Skeletal muscle cell (primary cell): ENCODE measurements at regions not wholly inside any gene's neighbourhood (a gene's known extent, or its start where the extent isn't known, plus 50 kb on each side); places are given as distances from the start of the nearest gene placed in this dataset.
"Not testable (repeated sequence)": the region's sequence is repeated elsewhere in the genome, so short reads cannot be mapped to it uniquely, and the experiment has no call there.

Experiments used
- DNase-seq: peaks from one replicate; pipeline ENCODE4 v3.0.0-alpha.2; 2010; ENCODE audit warnings: low read depth
- H3K4me3 ChIP-seq: 2 replicates; pipeline ENCODE4 v1.5.1; 2011; ENCODE audit warnings: low read depth, mild to moderate bottlenecking, control low read depth, low read length, moderate library complexity

GRCh38 chr4:101678180-101678579 lies 112.3 kb upstream of the BANK1 start:
- no peak for DNase-seq
- H3K4me3 ChIP-seq: no peak overlapping the region

DNA sequence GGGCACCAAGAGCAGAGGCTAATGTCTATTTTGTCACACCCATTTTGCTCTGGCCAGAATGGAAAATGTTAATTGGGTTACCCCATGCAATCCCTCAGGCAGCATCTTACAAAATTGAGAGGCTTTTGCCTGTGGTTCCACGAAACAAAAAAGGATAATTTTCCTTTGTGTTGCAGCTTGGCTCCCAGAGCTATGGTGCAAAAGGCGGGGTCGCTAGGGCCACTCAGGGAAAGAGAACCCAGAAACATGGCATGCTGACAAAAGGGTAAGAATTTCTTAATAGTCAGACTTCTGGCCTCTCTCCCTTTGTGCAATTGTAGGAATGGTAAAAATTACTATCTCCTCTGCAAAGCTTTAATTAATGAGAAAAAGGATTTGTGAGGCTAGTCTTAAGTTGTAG lies 119.6 kb upstream of the BANK1 start:
- no peak for DNase-seq
- no peak overlapping the region for H3K4me3 ChIP-seq

- H3K4me3 ChIP-seq: no peak overlapping the region
- no peak for DNase-seq
Measured at GRCh38 chr4:101670370-101670769, 120.2 kb upstream of the BANK1 start.

DNA sequence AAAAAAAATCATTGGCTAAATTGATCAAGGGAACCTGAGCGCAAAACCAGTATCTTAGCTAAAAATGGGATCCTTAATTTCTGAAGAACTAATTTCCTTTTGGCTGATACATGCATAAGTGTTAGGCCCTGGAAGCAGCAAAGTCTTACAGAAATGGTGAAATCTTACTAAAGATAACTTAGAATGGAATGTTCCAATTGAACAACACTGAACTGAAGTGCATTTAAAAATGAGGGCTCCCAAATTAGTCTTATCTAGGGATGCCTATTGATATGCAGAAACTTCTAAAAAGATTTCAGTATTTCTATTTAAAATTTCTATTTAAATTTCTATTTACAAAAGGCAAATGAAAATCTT lies 120.7 kb upstream of the BANK1 start:
- no peak for DNase-seq
- no peak overlapping the region for H3K4me3 ChIP-seq

DNA sequence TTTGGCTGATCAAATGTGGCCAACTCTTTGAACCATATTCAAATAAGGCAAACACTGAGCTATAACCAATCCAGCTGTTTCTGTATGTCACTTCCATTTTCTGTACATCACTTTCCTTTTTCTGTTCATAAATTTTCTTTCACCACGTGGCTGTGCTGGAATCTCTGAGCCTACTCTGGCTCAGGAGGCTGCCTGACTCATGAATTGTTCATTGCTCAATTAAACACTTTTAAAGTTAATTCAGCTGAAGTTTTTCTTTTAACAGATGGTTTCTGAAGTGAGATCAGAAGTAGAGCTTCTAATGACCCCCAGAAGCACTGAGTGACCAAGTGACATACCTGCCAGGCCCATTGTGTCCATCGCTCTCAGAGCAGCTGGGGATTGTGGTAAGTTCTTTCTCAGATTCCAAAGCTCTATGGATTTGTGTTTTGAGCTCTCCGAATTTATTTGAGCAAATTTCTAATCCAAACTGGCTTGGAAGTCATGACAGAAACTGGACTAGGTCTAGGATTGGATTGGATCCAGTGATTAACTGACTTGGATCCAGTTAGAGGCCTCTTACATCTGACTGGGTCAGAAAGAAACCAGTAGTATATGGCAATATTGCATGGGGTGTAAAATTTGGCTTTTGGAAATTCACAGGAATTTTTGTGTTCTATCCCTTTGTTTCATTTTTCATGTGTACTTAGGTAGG lies 121.2 kb upstream of the BANK1 start:
- no peak for DNase-seq
- no peak overlapping the region for H3K4me3 ChIP-seq

GRCh38 chr4:101667348-101667747 lies 123.2 kb upstream of the BANK1 start:
- H3K4me3 ChIP-seq: no peak overlapping the region

DNA sequence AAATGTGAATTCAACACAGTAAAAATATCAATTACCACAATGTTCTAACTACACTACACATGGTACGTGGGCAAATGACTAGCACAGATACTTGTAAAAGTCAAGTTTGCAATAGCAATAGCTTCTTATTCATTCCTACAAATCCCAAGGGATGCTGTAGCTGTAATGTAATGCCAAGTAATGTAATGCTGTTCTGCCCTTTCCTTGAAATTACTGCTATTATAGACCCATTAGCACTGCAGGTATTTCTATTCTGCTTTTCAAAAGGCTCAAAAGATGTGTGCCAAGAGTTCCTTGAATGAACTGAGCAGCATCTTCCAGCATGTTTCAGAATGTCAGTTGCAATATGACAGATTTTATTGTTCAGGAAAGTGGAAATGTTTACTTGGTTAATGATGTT lies 129.9 kb upstream of the BANK1 start:
- DNase-seq: no peak
- H3K4me3 ChIP-seq: no peak overlapping the region

More at GRCh38 chr4:101667348-101667747, 123.2 kb upstream of the BANK1 start:
- no peak for DNase-seq

GRCh38 chr4:101655857-101656256 lies 134.7 kb upstream of the BANK1 start:
- H3K4me3 ChIP-seq: no peak overlapping the region
- no peak for DNase-seq

DNA sequence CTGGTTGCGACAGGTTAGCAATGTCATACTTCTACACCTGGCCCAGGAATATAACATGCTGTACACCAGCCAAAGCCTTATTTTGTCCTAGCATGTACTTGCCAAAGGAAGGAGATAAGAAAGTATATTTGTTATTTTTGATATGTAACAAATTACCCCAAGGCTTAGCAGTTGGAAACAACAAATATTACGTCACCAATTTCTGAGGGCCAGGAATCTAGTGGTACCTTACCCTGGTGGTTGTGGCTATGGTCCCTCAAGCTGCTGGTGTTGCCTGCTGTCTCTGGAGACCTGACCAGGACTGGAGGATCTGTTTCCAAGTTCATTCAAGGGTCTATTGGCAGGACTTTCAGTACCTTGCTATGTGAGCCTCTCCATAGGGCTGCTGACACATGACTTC lies 135.5 kb upstream of the BANK1 start:
- no peak overlapping the region for H3K4me3 ChIP-seq
- DNase-seq: no peak

DNA sequence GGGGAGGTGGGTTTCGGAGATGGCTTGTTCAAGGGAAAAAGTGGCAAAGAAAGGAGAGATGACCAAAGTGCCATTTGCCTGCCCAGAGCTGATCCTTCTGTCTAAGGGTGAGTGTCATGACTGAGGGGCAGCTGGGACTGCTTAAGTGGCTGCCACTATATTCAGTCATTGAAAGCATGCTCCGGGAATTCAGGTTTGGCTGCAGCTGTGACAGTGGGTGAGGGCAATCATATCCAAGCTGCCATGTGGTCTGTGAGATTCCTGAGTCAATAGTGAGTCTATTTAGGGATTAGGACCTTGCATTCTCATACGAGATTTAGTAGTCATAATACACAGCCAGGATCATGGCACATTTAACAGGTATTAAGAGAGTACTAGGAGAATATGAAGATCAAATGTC lies 138.8 kb upstream of the BANK1 start:
- peak; percentile 24 for DNase-seq
- no peak overlapping the region for H3K4me3 ChIP-seq

DNA sequence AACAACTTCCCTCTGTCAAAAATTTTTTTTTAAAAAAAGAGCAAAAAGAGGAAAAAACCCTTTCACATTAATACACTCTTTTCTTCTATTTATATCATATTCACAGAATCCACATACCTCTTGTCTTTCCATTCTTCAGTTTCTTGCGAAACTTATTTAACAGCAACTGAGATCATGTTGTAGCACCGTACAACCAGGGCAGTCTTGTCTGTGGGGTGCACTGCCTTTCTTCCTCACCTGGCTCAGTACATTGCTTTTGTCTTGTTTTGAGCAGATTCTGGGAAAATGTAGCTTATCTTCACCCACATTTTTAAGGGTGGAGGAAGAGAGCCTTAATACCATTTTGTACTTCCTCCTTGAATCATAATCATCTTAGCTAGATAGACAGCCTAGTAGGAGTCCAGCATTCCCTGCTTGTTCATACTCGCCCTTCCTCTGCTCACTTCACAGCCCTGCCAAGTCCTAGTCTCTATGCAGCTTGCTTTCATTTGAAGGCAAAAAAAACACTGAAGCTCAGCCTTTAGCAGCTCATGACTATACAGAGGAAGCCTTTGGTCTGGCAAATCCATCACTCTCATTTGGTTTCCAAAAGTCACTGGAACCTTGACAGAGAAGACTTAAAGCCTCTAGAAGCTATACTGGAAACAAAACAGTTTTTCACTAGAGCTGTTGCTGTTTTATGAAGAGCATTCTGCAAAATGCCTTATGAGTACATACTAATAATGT lies 140.6 kb upstream of the BANK1 start:
- no peak overlapping the region for H3K4me3 ChIP-seq
- DNase-seq: no peak

- no peak for DNase-seq
- H3K4me3 ChIP-seq: no peak overlapping the region
Measured at GRCh38 chr4:101647710-101648034, 142.9 kb upstream of the BANK1 start.

DNA sequence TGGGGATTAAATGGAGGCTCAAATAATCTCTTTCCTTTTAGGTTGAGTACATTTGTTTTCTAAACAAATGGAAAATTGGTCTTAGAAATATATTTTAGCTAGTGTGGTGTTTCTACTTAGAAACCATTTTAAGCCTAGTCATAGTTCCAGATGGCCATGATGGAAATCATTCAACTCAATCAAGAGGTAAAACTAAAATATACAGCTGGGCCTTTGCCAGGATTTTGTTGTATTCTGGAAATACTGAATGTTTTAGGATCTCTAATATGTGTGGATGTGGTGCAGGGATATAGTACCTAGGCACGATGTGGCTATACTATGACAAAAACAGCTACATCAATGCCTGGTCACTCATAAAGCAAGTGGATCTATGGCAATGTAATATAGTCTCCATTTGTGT lies 146.0 kb upstream of the BANK1 start:
- DNase-seq: no peak
- H3K4me3 ChIP-seq: no peak overlapping the region

DNA sequence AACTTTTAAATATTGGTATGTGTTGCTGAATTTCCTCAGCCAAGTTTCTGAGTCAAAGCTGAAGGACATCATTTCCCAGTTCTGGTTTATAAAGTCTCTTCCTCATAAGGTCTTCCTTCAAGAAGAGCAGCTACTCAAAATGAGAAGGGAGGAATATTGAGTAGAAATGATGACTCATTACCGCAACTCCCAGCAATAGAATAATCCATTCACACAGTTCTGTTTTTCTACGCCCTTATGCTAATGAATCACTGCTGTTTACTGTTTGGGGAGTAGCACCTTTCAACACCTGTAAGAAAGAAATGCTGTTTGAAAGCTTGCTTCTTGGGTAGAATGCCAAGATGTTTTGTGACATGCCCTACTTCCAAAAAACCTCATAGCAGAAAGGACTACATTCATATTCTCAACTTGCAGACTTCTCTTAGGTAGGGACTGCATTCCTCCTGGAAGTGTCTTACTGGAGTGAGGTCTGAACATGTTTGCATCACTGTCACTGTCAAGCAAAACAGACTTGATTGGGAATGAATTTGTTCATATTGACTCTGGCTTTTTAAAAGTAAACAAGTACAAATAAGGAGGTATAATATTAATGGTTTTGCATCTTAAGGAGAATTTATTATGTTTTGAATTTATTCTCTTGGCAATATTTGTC lies 147.2 kb upstream of the BANK1 start:
- no peak for DNase-seq
- H3K4me3 ChIP-seq: no peak overlapping the region

DNA sequence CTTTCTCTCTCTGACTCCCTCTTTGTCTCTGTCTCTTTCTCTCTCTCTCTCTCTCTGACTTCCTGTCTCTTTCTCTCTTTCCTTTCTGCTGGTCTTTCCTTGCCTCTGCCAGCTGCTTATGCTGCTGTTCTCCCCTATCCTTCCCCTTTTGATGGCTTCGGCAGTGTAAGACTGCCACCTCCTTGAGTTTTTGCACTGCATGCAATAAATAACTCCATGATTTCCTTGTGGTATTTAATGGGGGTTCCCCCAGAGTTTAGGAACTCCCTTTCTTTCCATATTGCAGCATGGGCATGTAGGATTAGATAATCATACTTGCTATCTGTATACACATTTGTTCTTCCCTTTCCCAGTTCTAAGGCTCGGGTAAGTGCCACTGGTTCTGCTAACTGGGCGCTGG lies 157.8 kb upstream of the BANK1 start:
- not testable (repeated sequence) for DNase-seq, H3K4me3 ChIP-seq

GRCh38 chr4:101630319-101630986 lies 160.1 kb upstream of the BANK1 start:
- DNase-seq: no peak
- no peak overlapping the region for H3K4me3 ChIP-seq

DNA sequence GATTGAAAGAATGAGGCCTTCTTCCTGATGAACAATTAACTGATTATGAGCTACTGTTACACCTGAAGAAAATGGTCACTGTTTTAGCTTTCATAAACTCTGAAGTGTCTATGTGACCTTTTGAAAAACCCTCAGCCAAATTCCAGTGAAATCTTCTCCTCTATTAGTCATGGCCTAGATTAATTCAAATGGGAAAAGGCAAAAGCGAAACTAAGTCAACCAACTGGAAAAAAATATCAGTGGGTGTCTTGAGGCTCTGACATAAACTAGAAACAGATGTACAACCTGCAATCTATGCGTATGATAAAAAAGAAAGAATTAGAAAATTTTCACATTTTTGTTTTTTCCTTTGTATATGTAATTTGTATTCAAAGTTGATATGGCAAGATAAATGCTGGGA lies 169.4 kb upstream of the BANK1 start:
- no peak overlapping the region for H3K4me3 ChIP-seq
- DNase-seq: peak; percentile 12

DNA sequence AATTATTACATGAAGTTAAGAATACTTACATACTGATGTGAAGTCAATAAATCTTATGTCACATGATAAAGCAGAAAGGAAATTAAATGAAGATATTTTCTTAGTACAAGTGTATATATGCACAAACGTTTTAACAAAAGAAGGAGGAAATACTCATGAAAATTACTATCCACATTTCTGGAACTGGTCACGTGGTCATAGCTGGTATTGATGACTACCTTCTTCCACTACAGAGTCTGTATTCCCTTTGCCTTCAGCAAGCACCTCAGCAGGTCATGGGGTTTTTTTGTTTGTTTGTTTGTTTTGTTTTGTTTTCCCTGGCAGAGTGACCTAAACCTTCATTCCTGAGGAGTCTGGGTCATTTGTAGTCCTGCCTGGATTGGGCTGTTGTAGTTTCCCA lies 174.9 kb upstream of the BANK1 start:
- no peak overlapping the region for H3K4me3 ChIP-seq

DNA sequence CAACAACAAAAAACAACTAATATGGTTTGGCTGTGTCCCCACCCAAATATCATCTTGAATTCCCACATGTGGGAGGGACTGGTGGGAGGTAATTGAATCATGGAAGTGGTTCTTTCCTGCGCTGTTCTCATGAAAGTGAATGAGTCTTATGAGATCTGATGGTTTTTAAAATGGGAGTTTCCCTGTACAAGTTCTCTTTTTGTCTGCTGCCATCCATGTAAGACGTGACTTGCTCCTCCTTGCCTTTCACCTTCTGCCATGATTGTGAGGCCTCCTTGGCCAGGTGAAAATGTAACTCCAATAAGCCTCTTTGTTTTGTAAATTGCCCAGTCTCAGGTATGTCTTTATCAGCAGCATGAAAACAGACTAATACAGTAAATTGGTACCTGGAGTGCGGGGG lies 183.5 kb upstream of the BANK1 start:
- not testable (repeated sequence) for DNase-seq, H3K4me3 ChIP-seq

More for the DNA sequence above, 174.9 kb upstream of the BANK1 start:
- DNase-seq: no peak

DNA sequence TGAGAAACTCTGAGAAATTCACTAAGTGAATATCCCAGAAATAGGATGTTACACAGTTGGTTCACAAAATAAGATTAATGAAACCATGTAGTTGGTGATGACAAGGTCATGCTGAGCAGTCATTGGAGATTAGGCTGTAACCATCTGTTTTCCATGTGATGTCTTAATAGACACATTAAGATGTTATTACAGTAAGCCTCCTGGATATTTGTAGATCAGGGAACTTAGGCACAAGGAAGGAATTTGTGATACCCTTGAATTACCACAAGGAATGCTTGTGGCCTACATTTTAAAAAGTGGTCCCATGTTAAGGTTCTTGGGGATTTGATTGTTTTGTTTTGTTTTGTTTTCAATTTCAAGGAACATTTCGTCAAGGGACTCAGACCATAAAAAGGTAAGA lies 185.6 kb upstream of the BANK1 start:
- peak; percentile 11 for DNase-seq
- H3K4me3 ChIP-seq: no peak overlapping the region
